CD8-positive, alpha-beta memory T cell (primary cell): ENCODE measurements at regions not wholly inside any gene's neighbourhood (a gene's known extent, or its start where the extent isn't known, plus 50 kb on each side); places are given as distances from the start of the nearest gene placed in this dataset.
"Not testable (repeated sequence)": the region's sequence is repeated elsewhere in the genome, so short reads cannot be mapped to it uniquely, and the experiment has no call there.

Experiments
- CTCF ChIA-PET: fragments of 350-600 bp; sonication (Branson Sonifier 250); formaldehyde crosslinking; loops from one replicate; lab custom pipeline; 2021; ENCODE audit warnings: antibody characterized with exemption; lab: Charles Lee
- POLR2A ChIA-PET: fragments of 350-600 bp; sonication (Branson Sonifier 250); formaldehyde crosslinking; loops from one replicate; lab custom pipeline; 2021; ENCODE audit warnings: antibody characterized with exemption; lab: Charles Lee
- DNase-seq, 5 donors: peaks; one replicate each; pipeline versions ENCODE4 v3.0.0 to v3.0.0-alpha.2; 2020 to 2022; ENCODE audit warnings: mixed read lengths in 1 of 5
- H3K27ac ChIP-seq: one replicate; pipeline ENCODE4 v1.7.0; 2013; ENCODE audit warnings: low read depth, mild to moderate bottlenecking, low read length, moderate library complexity
- H3K27me3 ChIP-seq: 2 replicates; pipeline ENCODE4 v1.7.0; 2013; ENCODE audit warnings: low read length, mild to moderate bottlenecking; ENCODE audit not compliant: insufficient read depth, poor library complexity, severe bottlenecking
- H3K36me3 ChIP-seq: 2 replicates; pipeline ENCODE4 v1.7.0; 2013; ENCODE audit warnings: mild to moderate bottlenecking, low read length, moderate library complexity; ENCODE audit not compliant: insufficient read depth
- H3K4me1 ChIP-seq: 2 replicates; pipeline ENCODE4 v1.7.0; 2013; ENCODE audit warnings: mild to moderate bottlenecking, low read length, moderate library complexity; ENCODE audit not compliant: insufficient read depth
- H3K4me3 ChIP-seq: 2 replicates; pipeline ENCODE4 v1.7.0; 2013; ENCODE audit warnings: mild to moderate bottlenecking, low read length
- H3K9me3 ChIP-seq: 2 replicates; pipeline ENCODE4 v1.7.0; 2013; ENCODE audit warnings: mild to moderate bottlenecking, low read length
- H3K27ac Mint-ChIP-seq, 8 donors: one replicate each; pipeline ENCODE4 v1.8.0; 2020 to 2021; ENCODE audit warnings: mixed read lengths in 8 of 8, mild to moderate bottlenecking in 6 of 8, inconsistent platforms in 3 of 8, moderate library complexity in 3 of 8
- H3K27me3 Mint-ChIP-seq, 2 donors: one replicate each; pipeline ENCODE4 v1.8.0; 2020 to 2021; ENCODE audit warnings: mixed read lengths in 2 of 2, mild to moderate bottlenecking in 1 of 2, moderate library complexity in 1 of 2
- H3K36me3 Mint-ChIP-seq, 3 donors: one replicate each; pipeline ENCODE4 v1.8.0; 2020 to 2021; ENCODE audit warnings: mixed read lengths in 3 of 3, inconsistent platforms in 1 of 3, mild to moderate bottlenecking in 1 of 3
- H3K4me1 Mint-ChIP-seq, 3 donors: one replicate each; pipeline ENCODE4 v1.8.0; 2020 to 2021; ENCODE audit warnings: mixed read lengths in 3 of 3, inconsistent platforms in 1 of 3, mild to moderate bottlenecking in 1 of 3
- H3K4me3 Mint-ChIP-seq, 7 donors: one replicate each; pipeline ENCODE4 v1.8.0; 2020 to 2021; ENCODE audit warnings: mixed read lengths in 7 of 7, mild to moderate bottlenecking in 6 of 7, moderate library complexity in 4 of 7, inconsistent platforms in 2 of 7
- H3K9me3 Mint-ChIP-seq, 5 donors: one replicate each; pipeline ENCODE4 v1.8.0; 2020 to 2022; ENCODE audit warnings: mixed read lengths in 5 of 5, mild to moderate bottlenecking in 3 of 5, moderate library complexity in 2 of 5, inconsistent platforms in 1 of 5

DNA sequence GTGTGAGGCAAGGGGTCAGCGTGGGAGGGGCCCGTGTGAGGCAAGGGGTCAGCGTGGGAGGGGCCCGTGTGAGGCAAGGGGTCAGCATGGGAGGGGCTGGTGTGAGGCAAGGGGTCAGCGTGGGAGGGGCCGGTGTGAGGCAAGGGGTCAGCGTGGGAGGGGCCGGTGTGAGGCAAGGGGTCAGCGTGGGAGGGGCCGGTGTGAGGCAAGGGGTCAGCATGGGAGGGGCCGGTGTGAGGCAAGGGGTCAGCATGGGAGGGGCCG lies 119.2 kb downstream of the SEPTIN14 start:
- H3K36me3 ChIP-seq, H3K27me3 ChIP-seq, H3K9me3 ChIP-seq, H3K27ac ChIP-seq, H3K27ac Mint-ChIP-seq, H3K27me3 Mint-ChIP-seq, H3K4me3 Mint-ChIP-seq, H3K4me3 ChIP-seq, POLR2A ChIA-PET, H3K36me3 Mint-ChIP-seq, H3K9me3 Mint-ChIP-seq, H3K4me1 Mint-ChIP-seq, DNase-seq, H3K4me1 ChIP-seq, CTCF ChIA-PET: not testable (repeated sequence)

DNA sequence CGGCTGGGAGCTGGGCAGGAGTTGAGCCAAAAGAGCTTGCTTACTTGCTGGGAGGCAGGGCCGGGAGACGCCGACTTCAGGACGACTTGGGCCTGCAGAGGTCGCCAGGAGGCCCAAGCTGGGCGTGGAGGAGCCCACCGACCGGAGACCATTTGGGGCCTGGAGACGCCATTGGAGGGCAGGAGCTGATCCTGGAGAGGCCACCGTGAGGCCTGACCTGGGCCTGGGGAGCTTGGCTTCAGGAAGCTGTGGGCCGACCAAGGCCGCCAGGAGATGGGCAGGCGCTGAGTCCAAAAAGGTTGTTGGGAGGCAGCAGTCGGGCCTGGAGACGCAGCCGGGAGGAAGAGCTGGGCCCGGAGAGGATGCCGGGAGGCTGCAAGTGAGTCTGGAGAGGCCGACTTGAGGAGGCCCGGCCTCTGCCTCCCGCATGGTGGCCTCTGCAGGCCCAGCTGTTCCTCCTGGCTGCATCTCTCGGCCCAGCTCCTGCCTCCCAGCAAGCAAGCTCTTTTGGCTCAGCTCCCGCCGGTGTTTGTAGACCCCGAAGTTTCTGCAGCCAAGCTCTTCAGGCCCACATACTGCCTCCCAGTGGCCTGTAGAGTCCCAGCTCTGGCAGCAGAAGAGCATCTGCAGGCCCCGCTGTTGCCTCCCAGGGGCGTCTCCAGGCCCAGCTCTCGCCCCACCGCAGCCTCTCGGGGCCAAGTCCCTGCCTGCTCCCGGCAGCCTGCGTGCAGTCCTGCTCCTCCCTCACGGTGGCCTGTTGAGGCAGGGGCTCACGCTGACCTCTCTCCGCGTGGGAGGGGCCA lies 119.7 kb downstream of the SEPTIN14 start:
- CTCF ChIA-PET, H3K4me3 Mint-ChIP-seq, H3K27me3 ChIP-seq, POLR2A ChIA-PET, H3K27me3 Mint-ChIP-seq, H3K27ac Mint-ChIP-seq, H3K4me1 Mint-ChIP-seq, H3K27ac ChIP-seq, DNase-seq, H3K36me3 ChIP-seq, H3K36me3 Mint-ChIP-seq, H3K9me3 ChIP-seq, H3K9me3 Mint-ChIP-seq, H3K4me1 ChIP-seq, H3K4me3 ChIP-seq: not testable (repeated sequence)

DNA sequence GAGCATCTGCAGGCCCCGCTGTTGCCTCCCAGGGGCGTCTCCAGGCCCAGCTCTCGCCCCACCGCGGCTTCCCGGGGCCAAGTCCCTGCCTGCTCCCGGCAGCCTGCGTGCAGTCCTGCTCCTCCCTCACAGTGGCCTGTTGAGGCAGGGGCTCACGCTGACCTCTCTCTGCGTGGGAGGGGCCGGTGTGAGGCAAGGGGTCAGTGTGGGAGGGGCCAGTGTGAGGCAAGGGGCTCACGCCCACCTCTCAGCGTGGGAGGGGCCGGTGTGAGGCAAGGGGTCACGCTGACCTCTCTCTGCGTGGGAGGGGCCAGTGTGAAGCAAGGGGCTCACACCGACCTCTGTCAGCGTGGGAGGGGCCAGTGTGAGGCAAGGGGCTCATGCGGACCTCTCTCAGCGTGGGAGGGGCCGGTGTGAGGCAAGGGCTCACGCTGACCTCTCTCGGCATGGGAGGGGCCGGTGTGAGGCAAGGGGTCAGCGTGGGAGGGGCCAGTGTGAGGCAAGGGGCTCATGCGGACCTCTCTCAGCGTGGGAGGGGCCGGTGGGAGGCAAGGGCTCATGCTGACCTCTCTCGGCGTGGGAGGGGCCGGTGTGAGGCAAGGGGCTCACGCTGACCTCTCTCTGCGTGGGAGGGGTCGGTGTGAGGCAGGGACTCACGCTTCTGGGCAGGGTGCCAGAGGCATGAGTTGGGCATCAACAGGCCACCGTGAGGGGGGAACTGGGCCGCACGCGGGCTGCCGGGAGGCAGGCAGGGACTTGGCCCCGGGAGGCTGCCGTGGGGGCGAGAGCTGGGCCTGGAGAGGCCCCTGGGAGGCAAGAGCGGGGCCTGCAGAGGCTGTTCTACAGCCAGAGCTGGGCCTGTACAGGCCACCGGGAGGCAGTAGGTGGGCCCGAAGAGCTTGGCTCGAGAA lies 120.6 kb downstream of the SEPTIN14 start:
- H3K27ac Mint-ChIP-seq, POLR2A ChIA-PET, H3K4me3 ChIP-seq, CTCF ChIA-PET, H3K4me1 Mint-ChIP-seq, H3K27me3 Mint-ChIP-seq, H3K9me3 ChIP-seq, H3K4me1 ChIP-seq, DNase-seq, H3K4me3 Mint-ChIP-seq, H3K36me3 ChIP-seq, H3K27ac ChIP-seq, H3K9me3 Mint-ChIP-seq, H3K27me3 ChIP-seq, H3K36me3 Mint-ChIP-seq: not testable (repeated sequence)

DNA sequence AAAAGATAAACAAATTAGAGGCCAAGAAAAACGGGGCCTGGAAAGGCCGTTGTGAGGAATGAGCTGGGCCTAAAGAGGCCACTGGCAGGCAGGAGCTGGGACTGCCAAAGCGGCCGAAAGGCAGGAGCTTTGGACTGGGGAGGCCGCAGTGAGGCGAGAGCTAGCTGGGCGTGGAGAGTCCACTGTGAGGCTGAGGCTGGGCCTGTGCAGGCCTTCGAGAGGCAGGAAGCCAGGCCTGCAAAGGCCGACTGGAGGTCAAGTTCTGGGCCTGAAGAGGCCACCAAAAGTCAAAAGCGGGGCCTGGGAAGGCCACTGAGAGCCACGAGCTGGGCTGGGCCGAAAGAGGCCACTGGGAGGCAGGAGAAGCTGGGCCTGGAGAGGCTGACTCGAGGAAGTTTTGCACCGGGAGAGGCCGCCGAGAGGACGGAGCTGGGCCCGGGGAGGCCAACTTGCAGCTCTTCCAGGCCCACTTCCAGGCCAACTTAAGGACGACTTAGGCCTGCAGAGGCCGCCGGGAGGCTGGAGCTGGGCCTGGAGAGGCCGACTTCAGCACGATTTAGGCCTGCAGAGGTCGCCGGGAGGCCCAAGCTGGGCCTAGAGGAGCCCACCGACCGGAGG lies 121.8 kb downstream of the SEPTIN14 start:
- H3K4me3 Mint-ChIP-seq, H3K4me1 Mint-ChIP-seq, H3K9me3 ChIP-seq, H3K4me3 ChIP-seq, H3K27me3 ChIP-seq, H3K4me1 ChIP-seq, H3K27ac Mint-ChIP-seq, H3K27me3 Mint-ChIP-seq, H3K9me3 Mint-ChIP-seq, POLR2A ChIA-PET, H3K36me3 Mint-ChIP-seq, H3K36me3 ChIP-seq, DNase-seq, CTCF ChIA-PET, H3K27ac ChIP-seq: not testable (repeated sequence)

DNA sequence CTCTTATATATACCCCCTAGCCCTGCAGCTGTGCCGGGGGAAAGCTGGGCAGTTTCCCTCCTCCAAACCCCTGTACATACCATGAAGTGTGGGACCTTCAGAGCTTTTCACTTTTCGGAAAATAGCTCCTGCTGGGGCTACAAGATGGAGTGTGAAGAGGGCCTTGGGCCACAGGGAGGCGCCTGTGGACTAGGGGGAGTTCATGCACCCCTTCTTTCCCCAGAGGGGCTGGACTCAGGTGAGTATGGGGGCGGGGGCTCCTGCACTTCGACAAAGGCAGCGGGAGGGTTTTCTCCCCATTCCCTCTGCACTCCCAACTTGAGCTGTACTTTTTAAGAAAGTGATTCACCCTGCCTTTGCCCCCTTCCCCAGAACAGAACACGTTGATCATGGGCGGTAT lies 122.5 kb downstream of the SEPTIN14 start:
- H3K36me3 ChIP-seq, H3K9me3 ChIP-seq, H3K27me3 ChIP-seq, H3K27ac ChIP-seq, H3K9me3 Mint-ChIP-seq, H3K4me3 ChIP-seq, DNase-seq, H3K4me1 ChIP-seq, H3K27me3 Mint-ChIP-seq, H3K4me1 Mint-ChIP-seq, H3K36me3 Mint-ChIP-seq, POLR2A ChIA-PET, H3K4me3 Mint-ChIP-seq, CTCF ChIA-PET: not testable (repeated sequence)
- H3K27ac Mint-ChIP-seq = peak overlapping the region in 1 of 8 donors; percentile 9

DNA sequence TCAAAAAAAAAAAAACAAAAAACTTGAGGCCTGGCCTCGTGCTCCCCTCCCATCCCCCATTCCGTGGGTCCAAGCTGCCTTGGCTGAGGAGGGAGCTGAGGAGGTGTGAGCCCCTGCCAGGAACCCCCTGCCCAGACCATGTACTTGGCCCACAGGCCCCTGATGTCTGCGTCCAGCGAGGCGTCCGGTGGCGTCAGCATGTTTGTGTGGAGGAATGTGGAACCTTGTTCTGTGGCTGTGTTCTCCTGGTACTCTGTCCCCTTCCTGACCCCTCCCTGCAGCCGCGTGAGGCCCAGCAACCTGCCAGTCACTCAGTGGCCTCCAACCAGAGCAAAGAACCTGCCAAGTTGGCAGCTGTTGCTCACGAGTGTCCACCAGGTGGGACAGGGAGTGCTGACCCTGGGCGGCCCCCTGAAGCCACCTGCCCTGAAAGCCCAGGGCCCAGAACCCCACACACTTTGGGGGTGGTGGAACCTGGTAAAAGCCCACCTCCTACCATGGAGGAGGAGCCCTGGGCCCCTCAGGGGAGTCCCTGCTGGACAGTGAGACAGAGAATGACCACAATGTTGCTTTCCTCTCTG lies 125.8 kb downstream of the SEPTIN14 start:
- H3K9me3 ChIP-seq, H3K4me3 ChIP-seq, H3K27ac ChIP-seq, CTCF ChIA-PET, H3K27ac Mint-ChIP-seq, DNase-seq, H3K27me3 ChIP-seq, H3K4me1 Mint-ChIP-seq, H3K9me3 Mint-ChIP-seq, H3K4me3 Mint-ChIP-seq, H3K4me1 ChIP-seq, H3K36me3 Mint-ChIP-seq, H3K36me3 ChIP-seq, POLR2A ChIA-PET, H3K27me3 Mint-ChIP-seq: not testable (repeated sequence)

DNA sequence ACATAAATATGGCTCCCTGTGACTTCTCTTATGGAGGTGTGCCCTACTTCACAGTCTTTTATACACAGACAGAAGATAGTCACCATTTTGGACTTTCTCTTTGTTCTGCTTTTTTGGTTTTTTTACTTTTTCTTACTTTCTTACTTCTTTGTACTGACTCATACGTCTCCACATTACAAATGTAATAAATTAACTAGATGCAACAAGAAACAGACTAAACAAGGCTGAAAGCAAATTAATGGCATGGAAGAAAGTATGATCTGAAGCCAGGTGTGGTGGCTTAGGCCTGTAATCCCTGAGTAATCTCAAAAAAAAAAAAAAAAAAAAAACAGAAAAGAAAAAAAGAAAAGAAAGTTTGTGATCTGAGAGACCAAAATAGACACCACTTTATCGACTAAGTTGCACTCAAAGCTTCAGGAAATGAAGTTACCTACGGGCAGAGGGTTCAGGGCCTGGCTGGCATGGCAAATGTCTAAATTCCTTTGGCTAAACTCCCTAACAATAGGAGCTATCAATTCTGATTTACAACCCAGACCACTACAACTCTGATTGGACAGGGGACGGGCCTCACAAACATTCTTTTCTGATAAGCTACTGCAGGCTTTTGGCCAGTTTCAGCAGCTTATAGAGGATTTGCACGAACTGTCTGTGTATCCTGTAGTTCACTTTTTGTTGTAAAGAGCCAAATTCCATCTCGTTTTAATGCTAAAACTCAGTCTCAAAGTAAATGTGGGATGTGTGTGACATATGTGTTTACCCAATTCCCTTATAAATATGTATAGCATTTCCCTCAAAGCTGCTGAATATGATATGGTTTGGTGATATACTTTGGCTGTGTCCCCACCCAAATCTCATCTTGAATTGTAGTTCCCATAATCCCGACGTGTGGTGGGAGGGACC lies 129.1 kb downstream of the SEPTIN14 start:
- DNase-seq = no peak
- CTCF ChIA-PET = no interaction called here
- no peaks in the 10 kb centered on the region for H3K36me3 Mint-ChIP-seq
- no peaks in the 10 kb centered on the region for H3K9me3 Mint-ChIP-seq
- Histone ChIP-seq H3K27me3 (no peaks in the 10 kb centered on the region), H3K4me3 (no peak overlapping the region), H3K36me3 (no peaks in the 10 kb centered on the region), H3K4me1 (no peaks in the 10 kb centered on the region), H3K27ac (no peak overlapping the region), H3K9me3 (no peaks in the 10 kb centered on the region)
- no peaks in the 10 kb centered on the region for H3K4me1 Mint-ChIP-seq
- H3K4me3 Mint-ChIP-seq = no peak overlapping the region
- POLR2A ChIA-PET = no interaction called here
- H3K27me3 Mint-ChIP-seq = no peaks in the 10 kb centered on the region
- H3K27ac Mint-ChIP-seq = peak overlapping the region in 1 of 8 donors; percentile 32
